B cell (primary cell): ENCODE measurements at regions not wholly inside any gene's neighbourhood (a gene's known extent, or its start where the extent isn't known, plus 50 kb on each side); places are given as distances from the start of the nearest gene placed in this dataset.

Experiments
- CTCF ChIP-seq: fragments of 200-600 bp; IDR thresholded peaks from one replicate; pipeline ENCODE4 v1.8.0; 2022; ENCODE audit warnings: antibody characterized with exemption, mild to moderate bottlenecking
- EZH2 ChIP-seq: IDR thresholded peaks from 2 replicates; pipeline ENCODE4 v1.6.1; 2012; ENCODE audit warnings: borderline replicate concordance, low read depth, mild to moderate bottlenecking, moderate library complexity, low read length; ENCODE audit not compliant: insufficient read depth, poor library complexity, severe bottlenecking

GRCh38 chr4:189835505-189835904 is 105.2 kb upstream of the FRG1 start:
- TF ChIP-seq CTCF = no peak
- TF ChIP-seq EZH2 = no peak
